ENCODE measurements at regions not wholly inside any gene's neighbourhood (a gene's known extent, or its start where the extent isn't known, plus 50 kb on each side); places are given as distances from the start of the nearest gene placed in this dataset.

GRCh38 chrX:39995457-39995856, 102.3 kb downstream of the BCOR start:
- TF ChIP-seq, protein P1, sequence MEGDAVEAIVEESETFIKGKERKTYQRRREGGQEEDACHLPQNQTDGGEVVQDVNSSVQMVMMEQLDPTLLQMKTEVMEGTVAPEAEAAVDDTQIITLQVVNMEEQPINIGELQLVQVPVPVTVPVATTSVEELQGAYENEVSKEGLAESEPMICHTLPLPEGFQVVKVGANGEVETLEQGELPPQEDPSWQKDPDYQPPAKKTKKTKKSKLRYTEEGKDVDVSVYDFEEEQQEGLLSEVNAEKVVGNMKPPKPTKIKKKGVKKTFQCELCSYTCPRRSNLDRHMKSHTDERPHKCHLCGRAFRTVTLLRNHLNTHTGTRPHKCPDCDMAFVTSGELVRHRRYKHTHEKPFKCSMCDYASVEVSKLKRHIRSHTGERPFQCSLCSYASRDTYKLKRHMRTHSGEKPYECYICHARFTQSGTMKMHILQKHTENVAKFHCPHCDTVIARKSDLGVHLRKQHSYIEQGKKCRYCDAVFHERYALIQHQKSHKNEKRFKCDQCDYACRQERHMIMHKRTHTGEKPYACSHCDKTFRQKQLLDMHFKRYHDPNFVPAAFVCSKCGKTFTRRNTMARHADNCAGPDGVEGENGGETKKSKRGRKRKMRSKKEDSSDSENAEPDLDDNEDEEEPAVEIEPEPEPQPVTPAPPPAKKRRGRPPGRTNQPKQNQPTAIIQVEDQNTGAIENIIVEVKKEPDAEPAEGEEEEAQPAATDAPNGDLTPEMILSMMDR (IDR thresholded peaks at IDR 0.05; ENCODE audit: low read depth, low read length) = no peak
- TF ChIP-seq EZH2phosphoT487 (IDR thresholded peaks at IDR 0.05; ENCODE audit: low read depth) = no peak

Data from OCI-LY3 (cell line).